Hepatocyte (in vitro differentiated cells): ENCODE measurements at regions not wholly inside any gene's neighbourhood (a gene's known extent, or its start where the extent isn't known, plus 50 kb on each side); places are given as distances from the start of the nearest gene placed in this dataset.

ENCODE experiments used
- CTCF ChIP-seq: fragments of 200-600 bp; sonication (generic); IDR thresholded peaks from 2 replicates; pipeline ENCODE4 v1.5.1; 2016; ENCODE audit warnings: antibody characterized with exemption, mild to moderate bottlenecking; ENCODE audit not compliant: poor library complexity
- EZH2 ChIP-seq: fragments of 200-600 bp; sonication (generic); IDR thresholded peaks from 2 replicates; pipeline ENCODE4 v1.6.1; 2016; ENCODE audit warnings: antibody characterized with exemption, mild to moderate bottlenecking, borderline replicate concordance

- TF ChIP-seq CTCF (no peak), EZH2 (no peak)
Measured at GRCh38 chr6:104400844-104401243, 458.9 kb downstream of the HACE1 start.
